AG09309 (cell line): ENCODE measurements at regions not wholly inside any gene's neighbourhood (a gene's known extent, or its start where the extent isn't known, plus 50 kb on each side); places are given as distances from the start of the nearest gene placed in this dataset.

Experiments
- DNase-seq: peaks from one replicate; pipeline ENCODE4 v3.0.0-alpha.2; 2010; ENCODE audit warnings: low read depth
- H3K4me3 ChIP-seq: 2 replicates; pipeline ENCODE4 v1.5.1; 2011; ENCODE audit warnings: mild to moderate bottlenecking, low read depth, low read length, moderate library complexity; ENCODE audit not compliant: control insufficient read depth
- TF ChIP-seq, protein P1 (sequence below): IDR thresholded peaks from 2 replicates; pipeline ENCODE4 v1.5.1; 2011; ENCODE audit warnings: mild to moderate bottlenecking, low read depth, low read length, inconsistent platforms; ENCODE audit not compliant: insufficient read depth, control insufficient read depth; ENCODE audit errors: missing control alignments

DNA sequence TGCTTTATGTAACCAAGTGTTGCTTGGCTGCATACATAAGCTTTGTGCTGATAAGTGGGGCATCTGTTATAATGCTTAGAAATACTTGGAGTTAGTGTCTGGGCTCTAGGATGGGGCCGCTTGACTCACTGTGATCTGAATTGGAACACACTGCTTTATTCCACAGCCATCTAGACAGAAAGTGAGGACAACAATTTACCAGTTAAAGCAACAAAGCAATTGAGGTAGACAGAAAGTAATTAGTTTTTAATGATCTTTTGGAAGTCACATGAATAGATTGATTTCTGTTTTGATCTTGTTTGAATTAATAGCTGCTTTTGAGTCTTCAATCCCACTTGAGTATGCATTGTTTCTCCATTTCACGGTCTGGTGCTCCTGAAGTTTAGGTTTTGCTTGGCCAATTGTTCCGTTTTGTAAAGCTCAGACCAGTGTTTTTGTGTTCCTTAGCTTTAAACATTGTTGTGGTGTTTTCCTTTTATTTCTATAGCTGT is 157.5 kb downstream of the TRMT11 start:
- DNase-seq: no peak
- H3K4me3 ChIP-seq: no peak overlapping the region
- TF ChIP-seq, protein P1, sequence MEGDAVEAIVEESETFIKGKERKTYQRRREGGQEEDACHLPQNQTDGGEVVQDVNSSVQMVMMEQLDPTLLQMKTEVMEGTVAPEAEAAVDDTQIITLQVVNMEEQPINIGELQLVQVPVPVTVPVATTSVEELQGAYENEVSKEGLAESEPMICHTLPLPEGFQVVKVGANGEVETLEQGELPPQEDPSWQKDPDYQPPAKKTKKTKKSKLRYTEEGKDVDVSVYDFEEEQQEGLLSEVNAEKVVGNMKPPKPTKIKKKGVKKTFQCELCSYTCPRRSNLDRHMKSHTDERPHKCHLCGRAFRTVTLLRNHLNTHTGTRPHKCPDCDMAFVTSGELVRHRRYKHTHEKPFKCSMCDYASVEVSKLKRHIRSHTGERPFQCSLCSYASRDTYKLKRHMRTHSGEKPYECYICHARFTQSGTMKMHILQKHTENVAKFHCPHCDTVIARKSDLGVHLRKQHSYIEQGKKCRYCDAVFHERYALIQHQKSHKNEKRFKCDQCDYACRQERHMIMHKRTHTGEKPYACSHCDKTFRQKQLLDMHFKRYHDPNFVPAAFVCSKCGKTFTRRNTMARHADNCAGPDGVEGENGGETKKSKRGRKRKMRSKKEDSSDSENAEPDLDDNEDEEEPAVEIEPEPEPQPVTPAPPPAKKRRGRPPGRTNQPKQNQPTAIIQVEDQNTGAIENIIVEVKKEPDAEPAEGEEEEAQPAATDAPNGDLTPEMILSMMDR: no peak

DNA sequence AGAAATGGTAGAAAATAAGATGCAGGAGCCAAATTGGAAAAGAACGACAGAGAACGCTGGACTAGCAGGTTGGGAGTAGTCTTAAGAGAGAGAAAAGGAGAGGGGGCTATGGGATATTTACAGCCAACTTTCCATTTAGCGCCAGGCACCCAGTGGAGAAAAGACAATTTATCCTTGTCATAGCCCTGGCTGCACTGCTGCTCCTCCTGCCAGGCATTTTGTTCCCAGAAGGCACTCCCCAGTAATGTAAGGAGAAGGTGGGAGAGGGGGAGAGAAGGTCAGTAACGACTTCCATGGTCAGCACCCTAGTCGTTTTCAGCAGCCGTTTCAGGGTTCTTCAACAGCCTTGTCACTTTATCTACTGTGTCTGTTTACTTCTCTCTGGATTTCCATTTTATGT is 159.0 kb downstream of the TRMT11 start:
- DNase-seq: no peak
- no peak overlapping the region for H3K4me3 ChIP-seq
- TF ChIP-seq, protein P1: no peak

DNA sequence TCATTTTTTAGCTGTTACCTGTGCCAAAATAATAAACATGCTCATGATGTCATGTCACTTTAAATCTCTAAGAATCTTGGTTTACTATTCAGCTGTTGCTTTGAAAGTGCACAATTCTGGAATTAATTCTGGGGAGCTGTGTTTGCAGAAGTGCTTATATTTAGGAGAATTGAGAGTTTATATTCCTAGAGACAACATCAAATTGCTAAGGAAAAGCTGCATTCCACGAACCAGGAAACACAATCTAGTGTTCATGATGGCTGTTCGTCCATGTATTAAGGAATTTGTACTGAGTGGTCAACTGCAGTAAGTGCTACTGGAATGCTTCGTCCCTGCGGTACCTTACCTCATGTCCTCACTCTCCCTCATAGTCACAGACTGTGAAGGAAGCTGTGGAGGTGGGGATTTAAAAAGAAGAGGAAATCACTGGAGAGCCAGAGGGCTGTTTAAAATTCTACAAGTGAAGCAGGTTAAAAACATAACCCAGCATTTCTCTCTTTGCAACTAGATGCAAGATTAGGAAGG is 161.0 kb downstream of the TRMT11 start:
- TF ChIP-seq, protein P1: no peak
- H3K4me3 ChIP-seq: no peak overlapping the region
- DNase-seq: no peak

DNA sequence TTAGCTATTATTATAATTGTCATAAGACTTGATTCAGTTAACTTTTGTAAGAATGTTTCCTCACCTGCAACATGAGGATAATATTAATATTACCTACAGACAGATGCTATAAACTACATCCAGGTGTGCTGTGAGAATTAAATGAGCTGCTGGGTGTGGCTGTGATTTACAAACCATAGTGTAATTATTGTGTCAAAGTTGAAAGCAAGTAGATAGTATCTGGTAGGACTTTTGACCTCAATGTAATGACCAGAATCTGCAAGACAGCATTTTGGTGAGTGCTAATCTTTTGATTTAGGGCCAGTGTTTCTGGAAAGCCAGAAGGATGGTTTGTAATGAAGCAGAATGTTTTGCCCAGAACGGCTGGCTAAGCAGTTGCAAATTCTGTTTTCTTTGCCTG is 162.5 kb downstream of the TRMT11 start:
- no peak for DNase-seq

DNA sequence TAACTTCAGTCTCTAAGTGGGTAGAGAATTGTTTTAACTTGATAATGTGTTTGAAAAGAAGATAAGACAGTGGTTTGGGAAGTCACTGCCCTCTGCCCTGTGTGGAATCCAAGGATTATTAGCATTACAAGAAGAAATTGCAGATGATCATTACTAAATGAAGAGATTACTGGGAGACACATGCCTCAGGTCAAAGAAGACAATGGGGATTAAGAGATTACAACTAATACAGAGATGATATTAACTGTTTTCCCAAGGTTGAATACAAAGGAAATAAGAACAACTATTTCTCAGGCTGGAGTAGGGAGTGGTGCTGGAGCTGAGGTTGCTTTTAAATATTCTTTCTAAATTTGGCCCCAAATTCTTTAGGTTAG is 166.0 kb downstream of the TRMT11 start:
- TF ChIP-seq, protein P1: no peak
- DNase-seq: no peak
- H3K4me3 ChIP-seq: no peak overlapping the region

More for the DNA sequence above, 162.5 kb downstream of the TRMT11 start:
- no peak overlapping the region for H3K4me3 ChIP-seq
- TF ChIP-seq, protein P1: no peak

DNA sequence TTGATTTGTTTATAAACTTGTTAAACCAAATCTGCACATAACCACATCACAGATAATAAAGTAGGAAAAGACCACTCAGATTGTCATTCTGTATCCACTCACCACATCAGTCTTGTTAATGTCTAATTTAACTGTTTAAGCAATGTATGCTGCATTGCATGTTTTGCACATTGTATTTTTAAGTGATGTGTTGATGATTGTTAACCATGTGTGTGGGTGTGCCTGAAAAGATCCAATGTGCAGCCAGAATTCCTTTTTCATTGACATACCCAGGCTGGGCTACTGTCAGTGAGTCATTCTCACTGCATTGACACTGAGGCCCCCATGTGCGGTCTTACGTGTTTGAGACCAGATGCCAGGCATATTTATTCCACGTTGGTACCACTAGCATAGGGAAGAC is 167.3 kb downstream of the TRMT11 start:
- H3K4me3 ChIP-seq: no peak overlapping the region
- TF ChIP-seq, protein P1: no peak
- no peak for DNase-seq

DNA sequence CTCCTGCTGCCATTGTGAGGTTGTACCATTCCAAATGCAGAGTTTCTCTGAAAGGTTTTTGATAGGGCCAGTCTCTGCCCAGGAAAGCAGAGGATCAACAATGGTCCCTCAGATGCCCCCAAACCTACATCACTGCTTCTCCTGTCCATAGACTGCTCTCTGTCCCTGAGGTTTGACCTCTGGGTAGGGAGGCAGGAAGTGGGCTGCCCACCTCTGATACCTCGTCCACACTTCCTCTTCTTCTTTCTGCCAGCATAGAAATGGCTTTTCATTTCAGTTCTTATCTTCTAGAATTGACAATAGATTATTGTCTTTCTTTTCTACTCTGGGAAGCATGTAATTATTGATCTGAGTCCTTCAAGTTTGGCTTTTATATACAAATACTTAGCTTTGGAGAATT is 170.6 kb downstream of the TRMT11 start:
- DNase-seq: no peak
- TF ChIP-seq, protein P1: no peak
- H3K4me3 ChIP-seq: no peak overlapping the region
